ENCODE measurements at regions not wholly inside any gene's neighbourhood (a gene's known extent, or its start where the extent isn't known, plus 50 kb on each side); places are given as distances from the start of the nearest gene placed in this dataset.

DNA sequence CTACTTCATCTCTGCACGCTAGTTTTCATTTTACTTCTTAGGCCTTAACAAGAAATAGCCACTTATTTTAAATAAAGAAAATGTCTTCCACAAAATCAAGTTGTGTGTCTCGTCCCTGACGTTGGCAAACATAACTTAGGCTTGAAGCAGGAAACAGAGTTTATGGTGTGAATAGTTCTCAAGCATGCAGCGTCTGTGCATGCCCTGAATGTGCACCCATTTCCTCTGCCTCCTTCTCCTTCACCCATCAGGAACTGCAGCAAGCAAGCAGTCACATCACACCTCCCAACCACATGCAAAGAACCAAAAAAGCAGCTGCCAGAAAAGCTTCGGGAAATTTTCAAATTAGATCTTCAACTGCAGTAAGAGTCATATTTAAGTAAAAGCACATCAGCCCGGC lies 424.0 kb upstream of the IRX4 start:
- FAIRE-seq = no peak
- Histone ChIP-seq H3K18ac (ENCODE audit: extremely low read depth, low read length) (no peak overlapping the region), H3K79me1 (ENCODE audit: low read depth, low read length) (no peaks in the 10 kb centered on the region), H4K8ac (ENCODE audit: extremely low read depth, insufficient read depth, low read length) (no peak overlapping the region), H3K4ac (replicated peaks; ENCODE audit: insufficient read length, low read depth, low read length) (no peak overlapping the region), H2BK5ac (ENCODE audit: low read depth, low read length) (no peak overlapping the region), H3K56ac (replicated peaks; ENCODE audit: insufficient read length, low read depth, low read length) (no peak overlapping the region), H3K14ac (ENCODE audit: insufficient read length) (no peak overlapping the region), H3K23ac (ENCODE audit: insufficient read length) (no peak overlapping the region), H3K79me2 (ENCODE audit: control insufficient read depth in 1 of 2, insufficient read depth in 2 of 2, low read length in 2 of 2) (no peaks in the 10 kb centered on the region), H4K5ac (ENCODE audit: insufficient read length, low read depth, low read length) (no peak overlapping the region), H3K36me3 (ENCODE audit: control insufficient read depth in 2 of 4, insufficient read depth in 4 of 4, low read length in 3 of 4) (no peaks in the 10 kb centered on the region), H3K27ac (ENCODE audit: low read depth, low read length) (no peak overlapping the region), H3K9me3 (ENCODE audit: insufficient read depth in 2 of 2, low read depth in 1 of 2, low read length in 1 of 2) (no peaks in the 10 kb centered on the region), H3K4me2 (ENCODE audit: insufficient read depth in 1 of 2, low read depth in 2 of 2, low read length in 2 of 2) (no peak overlapping the region), H4K91ac (replicated peaks; ENCODE audit: insufficient read length, low read length) (no peak overlapping the region), H3K4me3 (ENCODE audit: extremely low read depth in 1 of 4, insufficient read depth in 2 of 4, low read depth in 3 of 4, low read length in 4 of 4) (no peak overlapping the region), H2AK5ac (ENCODE audit: low read depth, low read length) (no peak overlapping the region), H2AFZ (ENCODE audit: low read length) (no peak overlapping the region), H2BK15ac (ENCODE audit: low read length) (no peak overlapping the region), H2BK20ac (ENCODE audit: low read length) (no peak overlapping the region), H4K20me1 (replicated peaks in 1 of 2; ENCODE audit: control insufficient read depth in 1 of 2, insufficient read depth in 2 of 2, low read length in 2 of 2) (no peaks in the 10 kb centered on the region), H2BK12ac (ENCODE audit: low read depth, low read length) (no peak overlapping the region), H3K23me2 (ENCODE audit: low read depth, low read length) (no peaks in the 10 kb centered on the region), H3K4me1 (replicated peaks in 1 of 4; ENCODE audit: control insufficient read depth in 3 of 4, insufficient read depth in 4 of 4, low read length in 3 of 4) (peaks cover 0 to 4% (median 0%) of the 10 kb centered on the region in 4 experiments; a peak in 2 of 7 replicates), H3K27me3 (replicated peaks in 1 of 4; ENCODE audit: control insufficient read depth in 3 of 4, extremely low read depth in 1 of 4, insufficient read depth in 3 of 4, low read length in 3 of 4) (no peaks in the 10 kb centered on the region), H2BK120ac (replicated peaks; ENCODE audit: low read depth, low read length) (no peak overlapping the region), H3K9ac (replicated peaks in 1 of 4; ENCODE audit: extremely low read depth in 1 of 4, low read depth in 3 of 4, low read length in 3 of 4) (no peak overlapping the region)
- DNase-seq (ENCODE audit: low read depth in 1 of 2, low spot score in 2 of 2) = no peak
- POLR2A ChIA-PET (ENCODE audit: partially characterized antibody) = no interaction called here
- 94% methylated on average over 6 of the region's 6 CpGs; no CpG with 5 or more reads in 1 of the 2 experiments for WGBS, 2 experiments (ENCODE audit: extremely low coverage in 1 of 2, insufficient coverage in 1 of 2, insufficient read length in 1 of 2, insufficient replicate concordance in 2 of 2, low coverage in 1 of 2, low lambda C conversion rate in 2 of 2, missing lambda C conversion rate in 1 of 2)
- CTCF ChIA-PET (ENCODE audit: partially characterized antibody) = no interaction called here
- TF ChIP-seq TAF7 (optimal IDR thresholded peaks at IDR 0.05; ENCODE audit: borderline replicate concordance, low read depth, low read length) (no peak), ZNF274 (IDR thresholded peaks at IDR 0.05; ENCODE audit: borderline replicate concordance, extremely low read depth, low read length) (no peak), JUN (IDR thresholded peaks at IDR 0.05; ENCODE audit: low read depth, low read length) (no peak), NRF1 (IDR thresholded peaks at IDR 0.05; ENCODE audit: low read depth, low read length) (no peak), TAF1 (IDR thresholded peaks at IDR 0.05; ENCODE audit: low read depth, low read length) (no peak), SIX5 (IDR thresholded peaks at IDR 0.05; ENCODE audit: low read depth, low read length) (no peak), SRF (IDR thresholded peaks at IDR 0.05; ENCODE audit: low read depth, low read length) (no peak), GTF2F1 (IDR thresholded peaks at IDR 0.05; ENCODE audit: borderline replicate concordance, low read depth, low read length) (no peak), NANOG (IDR thresholded peaks at IDR 0.05; ENCODE audit: insufficient read depth, low read depth, low read length, poor library complexity, severe bottlenecking) (no peak), CBX5 (IDR thresholded peaks at IDR 0.05; ENCODE audit: low read depth, low read length) (no peak), RFX5 (IDR thresholded peaks at IDR 0.05; ENCODE audit: borderline replicate concordance, low read depth, low read length) (no peak), RAD21 (IDR thresholded peaks at IDR 0.05 in 1 of 2, conservative IDR thresholded peaks at IDR 0.05 in 1 of 2; ENCODE audit: low read depth in 2 of 2, low read length in 2 of 2) (no peak), SUZ12 (IDR thresholded peaks at IDR 0.05; ENCODE audit: low read length) (no peak), CEBPB (IDR thresholded peaks at IDR 0.05; ENCODE audit: low read depth, low read length) (no peak), CBX8 (IDR thresholded peaks at IDR 0.05; ENCODE audit: borderline replicate concordance, low read depth, low read length) (no peak), CHD1 (IDR thresholded peaks at IDR 0.05; ENCODE audit: low read depth, low read length) (no peak)

Data from H1 (cell line).